GM18861 (cell line): ENCODE measurements at regions not wholly inside any gene's neighbourhood (a gene's known extent, or its start where the extent isn't known, plus 50 kb on each side); places are given as distances from the start of the nearest gene placed in this dataset.
"Not testable (repeated sequence)": the region's sequence is repeated elsewhere in the genome, so short reads cannot be mapped to it uniquely, and the experiment has no call there.

ENCODE experiments used
- ATAC-seq: cut with Tn5 transposase; IDR thresholded peaks from one replicate; pipeline ENCODE4 v1.9.1; 2021; ENCODE audit not compliant: unreplicated experiment

- ATAC-seq: no peak
Observed at GRCh38 chr13:83731113-83731512, 151.2 kb downstream of the SLITRK1 start.

- ATAC-seq: no peak
Observed at GRCh38 chr13:83730674-83731073, 151.6 kb downstream of the SLITRK1 start.

- ATAC-seq: no peak
Observed at GRCh38 chr13:83722443-83722842, 159.8 kb downstream of the SLITRK1 start.

GRCh38 chr13:83716121-83716520 is 166.2 kb downstream of the SLITRK1 start:
- no peak for ATAC-seq

GRCh38 chr13:83714236-83714635 is 168.0 kb downstream of the SLITRK1 start:
- no peak for ATAC-seq

GRCh38 chr13:83710133-83710515 is 172.2 kb downstream of the SLITRK1 start:
- no peak for ATAC-seq

GRCh38 chr13:83709426-83710132 is 172.7 kb downstream of the SLITRK1 start:
- ATAC-seq: no peak

- no peak for ATAC-seq
Observed at GRCh38 chr13:83702021-83702420, 180.3 kb downstream of the SLITRK1 start.

- ATAC-seq: no peak
Observed at GRCh38 chr13:83692800-83693199, 189.5 kb downstream of the SLITRK1 start.

- ATAC-seq: no peak
Observed at GRCh38 chr13:83691966-83692365, 190.3 kb downstream of the SLITRK1 start.

- ATAC-seq: no peak
Observed at GRCh38 chr13:83681547-83681946, 200.7 kb downstream of the SLITRK1 start.

GRCh38 chr13:83677985-83678384 is 204.3 kb downstream of the SLITRK1 start:
- ATAC-seq: no peak

GRCh38 chr13:83672612-83673011 is 209.7 kb downstream of the SLITRK1 start:
- no peak for ATAC-seq

GRCh38 chr13:83667606-83668005 is 214.7 kb downstream of the SLITRK1 start:
- no peak for ATAC-seq

- ATAC-seq: no peak
Observed at GRCh38 chr13:83666141-83666540, 216.1 kb downstream of the SLITRK1 start.

GRCh38 chr13:83657281-83657680 is 225.0 kb downstream of the SLITRK1 start:
- ATAC-seq: no peak

- ATAC-seq: not testable (repeated sequence)
Observed at GRCh38 chr13:83642617-83643016, 239.7 kb downstream of the SLITRK1 start.

- no peak for ATAC-seq
Observed at GRCh38 chr13:83634601-83635000, 247.7 kb downstream of the SLITRK1 start.

GRCh38 chr13:83633746-83634145 is 248.5 kb downstream of the SLITRK1 start:
- ATAC-seq: no peak

- ATAC-seq: no peak
Observed at GRCh38 chr13:83622422-83622784, 259.9 kb downstream of the SLITRK1 start.

- ATAC-seq: no peak
Observed at GRCh38 chr13:83621765-83622421, 260.4 kb downstream of the SLITRK1 start.

GRCh38 chr13:83620530-83621220 is 261.6 kb downstream of the SLITRK1 start:
- ATAC-seq: no peak
